ENCODE measurements at regions not wholly inside any gene's neighbourhood (a gene's known extent, or its start where the extent isn't known, plus 50 kb on each side); places are given as distances from the start of the nearest gene placed in this dataset.
"Not testable (repeated sequence)": the region's sequence is repeated elsewhere in the genome, so short reads cannot be mapped to it uniquely, and the experiment has no call there.

GRCh38 chr20:53813636-53814035 lies 220.0 kb upstream of the ZNF217 start:
- DNase-seq, result no peak

- no peak for DNase-seq
Measured at GRCh38 chr20:53811577-53811976, 217.9 kb upstream of the ZNF217 start.

GRCh38 chr20:53810661-53811355 lies 217.2 kb upstream of the ZNF217 start:
- no peak for DNase-seq

GRCh38 chr20:53809728-53810365 lies 216.2 kb upstream of the ZNF217 start:
- DNase-seq, result no peak

DNA sequence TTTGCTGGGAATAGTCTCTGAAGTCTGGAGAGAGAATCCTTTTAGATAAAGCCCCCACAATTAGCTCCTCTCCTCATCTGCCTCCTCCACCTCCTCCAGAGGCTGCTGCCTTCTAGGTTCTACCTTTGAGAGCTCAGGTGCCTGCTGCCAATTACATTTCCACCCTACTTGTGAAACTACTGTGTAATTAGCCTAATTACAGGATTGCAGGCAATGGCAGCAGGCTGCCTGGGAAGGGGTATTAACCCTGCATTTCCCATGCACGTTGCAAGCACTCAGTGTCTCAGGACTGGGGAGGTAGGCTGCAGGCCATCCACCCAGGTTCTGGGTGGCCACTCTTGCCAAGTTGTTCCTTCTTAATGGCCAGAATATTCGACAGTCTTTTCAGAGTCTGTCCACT lies 215.6 kb upstream of the ZNF217 start:
- no peak for DNase-seq

- DNase-seq, result no peak
Measured at GRCh38 chr20:53808733-53809132, 215.1 kb upstream of the ZNF217 start.

GRCh38 chr20:53808302-53808701 lies 214.7 kb upstream of the ZNF217 start:
- not testable (repeated sequence) for DNase-seq

- DNase-seq, result no peak
Measured at GRCh38 chr20:53806683-53807401, 213.2 kb upstream of the ZNF217 start.

DNA sequence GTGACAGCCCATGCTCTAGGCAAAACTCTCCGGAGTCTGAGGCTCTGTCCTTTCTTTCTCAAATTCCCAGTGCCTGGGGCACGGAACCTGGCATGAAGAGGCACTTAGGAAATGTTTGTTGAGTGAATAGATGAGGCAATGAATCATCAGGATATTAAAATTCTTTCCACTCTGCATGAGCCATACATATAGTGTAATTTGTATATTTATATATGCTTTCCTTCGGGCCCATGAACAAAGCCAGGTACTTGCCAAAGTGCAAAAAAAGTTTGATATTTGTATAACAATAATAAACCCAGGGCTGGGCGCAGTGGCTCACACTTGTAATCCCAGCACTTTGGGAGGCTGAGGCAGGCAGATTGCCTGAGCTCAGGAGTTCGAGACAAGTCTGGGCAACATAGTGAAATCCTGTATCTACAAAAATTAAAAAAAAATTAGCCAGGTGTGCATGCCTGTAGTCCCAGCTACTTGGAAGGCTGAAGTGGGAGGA lies 212.3 kb upstream of the ZNF217 start:
- no peak for DNase-seq

GRCh38 chr20:53804920-53805894 lies 211.6 kb upstream of the ZNF217 start:
- DNase-seq, result no peak

- DNase-seq, result not testable (repeated sequence)
Measured at GRCh38 chr20:53804308-53804707, 210.7 kb upstream of the ZNF217 start.

DNA sequence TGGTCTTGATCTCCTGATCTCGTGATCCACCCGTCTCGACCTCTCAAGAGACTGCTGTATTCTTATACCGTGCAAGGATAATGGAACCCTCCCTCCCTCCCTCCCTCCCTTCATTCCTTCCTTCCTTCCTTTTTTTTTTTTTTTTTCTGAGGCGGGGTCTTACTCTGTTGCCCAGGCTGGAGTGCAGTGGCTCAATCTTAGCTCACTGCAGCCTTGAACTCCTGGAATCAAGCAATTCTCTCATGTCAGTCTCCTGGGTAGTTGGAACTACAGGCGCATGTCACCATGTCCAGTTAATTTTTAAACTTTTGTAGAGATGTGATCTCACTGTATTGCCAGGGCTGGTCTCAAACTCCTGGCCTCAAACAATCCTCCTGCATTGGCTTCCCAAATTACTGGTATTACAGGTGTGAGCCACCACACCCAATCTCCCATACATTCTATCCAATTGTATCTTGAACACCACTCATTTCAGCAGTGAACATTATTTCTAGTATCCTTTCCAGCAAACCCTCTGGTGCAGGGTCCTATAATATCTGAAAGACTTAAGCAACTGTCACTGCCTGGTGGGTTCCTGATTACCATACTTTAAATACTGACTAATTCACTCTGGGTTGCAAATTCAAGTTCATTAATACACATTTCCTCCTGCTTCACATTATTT lies 210.0 kb upstream of the ZNF217 start:
- DNase-seq, result no peak

GRCh38 chr20:53801609-53802370 lies 208.2 kb upstream of the ZNF217 start:
- DNase-seq, result no peak

- no peak for DNase-seq
Measured at GRCh38 chr20:53800883-53801604, 207.4 kb upstream of the ZNF217 start.

GRCh38 chr20:53800418-53800817 lies 206.8 kb upstream of the ZNF217 start:
- DNase-seq, result no peak

DNA sequence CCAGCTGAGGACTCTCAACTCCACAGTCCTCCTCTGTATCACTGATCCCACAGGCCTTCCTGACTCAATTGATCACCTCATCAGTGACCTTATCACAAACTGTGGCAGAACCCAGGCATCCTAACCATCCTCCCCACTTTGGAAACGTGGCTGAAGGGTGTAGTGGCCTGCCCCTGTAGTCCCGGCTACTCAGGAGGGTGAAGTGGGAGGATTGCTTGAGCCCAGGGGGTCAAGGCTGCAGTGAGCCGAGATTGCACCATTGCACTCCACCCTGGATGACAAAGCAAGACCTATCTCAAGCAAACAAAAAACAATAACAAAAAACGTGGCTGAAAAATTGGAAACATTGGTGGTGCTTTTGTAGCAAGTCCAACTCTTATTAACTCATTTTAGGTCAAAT lies 203.4 kb upstream of the ZNF217 start:
- no peak for DNase-seq

GRCh38 chr20:53795170-53795569 lies 201.5 kb upstream of the ZNF217 start:
- no peak for DNase-seq

- DNase-seq, result no peak
Measured at GRCh38 chr20:53794529-53795115, 201.0 kb upstream of the ZNF217 start.

DNA sequence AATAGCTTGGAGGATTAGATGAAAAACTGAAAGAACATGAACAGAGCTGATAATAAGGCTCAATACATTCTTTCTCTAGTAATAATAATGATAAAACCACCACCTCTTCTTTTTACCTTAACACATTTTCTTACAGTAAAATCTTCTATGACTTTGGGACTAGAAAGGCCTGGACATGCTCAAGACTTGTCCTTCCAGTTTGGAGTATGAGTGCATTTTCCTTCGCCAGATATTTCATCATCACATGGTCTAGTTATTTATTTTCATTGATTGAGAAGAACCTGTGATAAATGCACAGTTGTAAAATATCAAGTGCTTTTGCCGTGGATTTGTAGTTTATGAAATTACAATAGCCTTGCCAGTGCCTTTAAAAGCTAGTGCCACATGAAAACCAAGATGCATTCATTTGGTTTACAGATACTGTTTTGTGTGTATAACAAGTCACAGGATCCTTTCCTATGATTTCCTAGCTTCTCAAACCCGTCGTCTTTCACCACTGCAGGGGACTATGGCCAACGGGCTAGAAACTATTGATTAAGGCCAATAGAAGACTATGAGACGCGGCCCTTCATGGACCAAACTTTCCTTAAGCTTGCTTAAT lies 200.2 kb upstream of the ZNF217 start:
- DNase-seq, result no peak
